ENCODE measurements at regions not wholly inside any gene's neighbourhood (a gene's known extent, or its start where the extent isn't known, plus 50 kb on each side); places are given as distances from the start of the nearest gene placed in this dataset.

DNA sequence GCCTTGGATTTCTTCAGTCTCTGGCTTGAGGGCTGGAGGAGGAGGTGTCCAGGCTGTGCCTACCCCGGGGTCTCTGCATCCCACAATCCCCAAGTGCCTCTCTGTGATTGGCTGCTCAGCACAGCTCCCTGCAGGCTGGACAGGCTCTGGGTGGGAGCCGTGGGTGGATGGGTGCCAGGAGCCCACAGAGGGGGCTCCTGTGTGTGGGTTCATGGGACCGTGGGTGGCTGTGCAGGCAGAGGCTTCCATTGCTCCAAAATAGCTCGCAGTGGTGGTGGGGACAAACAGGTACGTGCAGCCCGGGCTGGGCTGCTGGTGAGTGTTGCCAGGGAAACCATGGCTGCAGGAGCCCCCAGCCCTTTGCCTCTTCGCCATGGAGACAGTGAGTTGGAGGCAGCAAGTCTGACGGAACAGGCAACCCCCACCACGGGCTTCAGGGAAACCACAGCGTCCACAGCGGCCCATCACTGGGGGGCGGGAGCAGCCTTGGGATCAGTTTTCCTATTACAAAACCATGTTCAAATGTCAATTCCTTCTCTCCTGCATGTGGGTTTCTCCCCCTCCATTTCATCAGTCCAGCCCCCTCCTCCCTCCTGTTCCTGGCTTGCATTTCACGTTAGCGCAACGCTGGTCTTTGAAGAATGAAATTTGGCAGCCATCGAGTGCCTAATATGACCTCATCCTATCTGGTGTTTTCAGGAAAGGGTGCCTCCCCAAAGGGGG lies 155.2 kb downstream of the TRIM29 start:
- DNase-seq = no peak

DNA sequence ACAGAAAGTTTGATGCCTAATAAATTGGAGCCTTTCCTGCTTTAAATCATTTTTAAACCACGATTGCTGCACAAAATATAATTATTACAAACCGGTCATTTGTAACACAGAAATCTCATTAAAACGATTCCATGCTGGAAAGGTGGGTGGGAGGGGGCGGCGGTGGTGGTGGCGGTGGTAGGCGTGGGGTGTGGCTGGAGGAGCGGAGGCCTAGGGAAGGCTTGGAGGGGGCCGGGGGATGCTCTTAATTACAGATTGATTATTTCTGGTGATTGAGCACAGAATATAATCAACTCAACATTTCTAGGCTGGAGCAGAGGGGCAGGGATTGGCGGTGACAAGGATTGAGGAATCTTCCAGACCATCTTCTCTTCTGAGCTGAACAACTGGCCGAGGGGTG lies 157.5 kb downstream of the TRIM29 start:
- DNase-seq = no peak

DNA sequence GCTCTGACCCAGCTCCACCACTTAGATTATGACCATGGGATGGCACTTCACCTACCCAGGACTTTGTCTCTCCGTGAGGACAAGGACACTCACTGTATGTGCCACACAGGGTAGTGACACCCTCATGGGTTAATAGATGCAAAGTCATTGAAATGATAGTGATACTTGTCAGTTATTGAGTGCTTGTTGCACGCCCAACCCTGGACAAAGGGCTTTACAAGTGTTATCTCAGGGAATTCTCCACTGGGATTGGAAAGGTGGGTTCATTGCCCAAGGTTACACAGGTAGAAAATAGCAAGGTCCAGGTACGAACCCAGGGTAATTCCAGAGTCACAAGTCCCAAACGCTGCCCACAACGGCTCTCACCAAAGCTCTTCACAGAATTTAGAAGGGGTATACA lies 158.2 kb downstream of the TRIM29 start:
- DNase-seq = no peak

- no peak for DNase-seq
These were observed 159.2 kb downstream of the TRIM29 start for GRCh38 chr11:119978696-119979095.

DNA sequence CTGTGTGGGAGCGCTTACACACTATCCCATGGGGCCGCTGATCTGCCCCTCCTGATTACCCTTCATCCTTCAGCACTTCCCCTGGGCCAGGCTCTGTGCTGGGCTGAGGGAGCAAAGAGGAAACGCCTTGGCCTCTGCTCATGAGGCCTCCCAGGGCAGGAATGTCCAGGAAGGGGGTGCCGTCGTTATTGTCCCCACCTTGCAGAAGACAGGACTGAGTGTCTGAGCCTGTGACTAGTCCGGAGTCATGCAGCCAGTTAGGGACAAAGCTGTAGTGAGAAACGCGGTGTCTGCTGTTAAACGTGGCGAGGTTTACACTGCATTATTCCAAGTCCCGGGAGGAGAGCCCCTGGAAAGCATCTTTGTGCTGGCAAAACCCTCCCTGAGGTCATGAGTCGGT lies 160.0 kb downstream of the TRIM29 start:
- DNase-seq = no peak

- DNase-seq = no peak
These were observed 160.4 kb downstream of the TRIM29 start for GRCh38 chr11:119977561-119977860.

GRCh38 chr11:119976805-119977560 lies 160.9 kb downstream of the TRIM29 start:
- no peak for DNase-seq

- no peak for DNase-seq
These were observed 162.3 kb downstream of the TRIM29 start for GRCh38 chr11:119975561-119976152.

- no peak for DNase-seq
These were observed 163.4 kb downstream of the TRIM29 start for GRCh38 chr11:119974467-119974866.

GRCh38 chr11:119974051-119974450 lies 163.9 kb downstream of the TRIM29 start:
- DNase-seq = no peak

GRCh38 chr11:119972281-119972680 lies 165.6 kb downstream of the TRIM29 start:
- no peak for DNase-seq

DNA sequence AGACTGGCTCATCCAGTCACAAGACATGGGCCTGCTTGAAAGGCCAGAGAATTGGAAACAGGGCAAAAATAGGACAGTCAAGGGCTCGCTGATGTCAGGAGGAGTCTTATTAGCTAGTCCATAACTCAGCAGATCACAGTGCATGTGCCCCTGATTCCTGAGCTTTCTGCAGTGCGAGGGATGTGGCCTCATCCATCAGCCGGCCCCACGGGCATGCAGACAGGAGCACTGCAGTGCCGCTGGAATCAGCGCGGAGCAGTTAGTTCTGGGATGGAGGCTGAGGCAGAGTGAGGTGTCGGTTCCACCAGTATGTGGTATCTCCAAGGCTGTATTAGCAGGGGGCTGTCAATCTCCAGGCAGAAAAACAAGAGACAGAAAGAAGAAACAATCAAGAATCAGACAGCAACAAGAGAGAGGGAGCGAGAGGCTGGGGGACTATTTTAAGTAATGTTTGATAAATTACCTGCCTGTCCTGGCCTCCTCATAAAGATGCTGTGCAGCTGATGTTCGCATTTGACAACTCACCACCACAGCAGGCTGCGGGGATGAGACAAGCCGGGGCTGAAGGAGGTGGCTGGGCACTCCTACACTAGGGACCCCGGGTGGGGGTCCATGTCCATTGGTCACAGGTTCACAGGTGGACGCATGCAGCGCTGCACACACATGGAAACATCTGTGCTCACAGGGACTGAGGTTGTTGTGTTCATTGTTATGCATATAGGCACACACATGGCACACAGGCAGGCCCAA lies 167.2 kb downstream of the TRIM29 start:
- no peak for DNase-seq

GRCh38 chr11:119964136-119965025 lies 173.5 kb downstream of the TRIM29 start:
- no peak for DNase-seq

GRCh38 chr11:119957951-119958350 lies 180.0 kb downstream of the TRIM29 start:
- DNase-seq = no peak

DNA sequence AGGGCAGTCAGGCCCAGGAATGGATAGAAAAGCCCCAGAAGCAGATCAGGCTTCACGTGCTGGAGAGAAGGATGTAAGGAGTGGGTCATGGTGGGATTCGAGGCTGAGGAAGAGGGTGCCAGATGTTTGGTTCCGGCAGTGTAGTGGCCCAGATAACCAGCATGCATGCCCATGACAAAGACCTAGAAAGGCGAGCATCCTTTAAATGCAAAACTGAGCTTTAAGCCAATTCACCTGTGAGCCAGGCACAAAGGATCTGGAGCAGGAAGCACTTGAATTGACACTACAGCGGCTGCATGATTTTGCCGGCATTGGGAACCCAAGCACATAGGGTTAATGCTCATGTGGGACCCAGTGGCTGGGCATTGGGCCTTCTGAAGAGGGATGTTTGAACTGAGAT lies 185.5 kb downstream of the TRIM29 start:
- no peak for DNase-seq

DNA sequence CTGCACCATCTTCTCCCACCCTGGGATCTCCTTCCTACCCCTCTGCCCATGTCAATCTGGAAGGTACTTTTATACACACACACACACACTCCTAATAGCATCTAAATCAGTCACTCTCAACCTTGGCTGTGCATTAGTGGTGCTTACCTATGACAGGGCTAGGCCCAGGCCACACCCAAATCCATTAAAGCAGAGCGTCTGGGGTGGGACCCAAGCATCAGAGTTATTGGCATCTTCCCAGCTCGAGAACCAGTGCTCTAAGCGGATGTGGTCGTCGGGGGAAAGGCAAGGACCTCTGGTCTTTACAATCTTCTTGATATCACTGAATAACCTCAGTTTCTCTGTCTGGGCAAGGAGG lies 194.6 kb downstream of the TRIM29 start:
- peak; percentile 13 for DNase-seq

- peak; percentile 7 for DNase-seq
These were observed 195.2 kb downstream of the TRIM29 start for GRCh38 chr11:119942583-119943297.

DNA sequence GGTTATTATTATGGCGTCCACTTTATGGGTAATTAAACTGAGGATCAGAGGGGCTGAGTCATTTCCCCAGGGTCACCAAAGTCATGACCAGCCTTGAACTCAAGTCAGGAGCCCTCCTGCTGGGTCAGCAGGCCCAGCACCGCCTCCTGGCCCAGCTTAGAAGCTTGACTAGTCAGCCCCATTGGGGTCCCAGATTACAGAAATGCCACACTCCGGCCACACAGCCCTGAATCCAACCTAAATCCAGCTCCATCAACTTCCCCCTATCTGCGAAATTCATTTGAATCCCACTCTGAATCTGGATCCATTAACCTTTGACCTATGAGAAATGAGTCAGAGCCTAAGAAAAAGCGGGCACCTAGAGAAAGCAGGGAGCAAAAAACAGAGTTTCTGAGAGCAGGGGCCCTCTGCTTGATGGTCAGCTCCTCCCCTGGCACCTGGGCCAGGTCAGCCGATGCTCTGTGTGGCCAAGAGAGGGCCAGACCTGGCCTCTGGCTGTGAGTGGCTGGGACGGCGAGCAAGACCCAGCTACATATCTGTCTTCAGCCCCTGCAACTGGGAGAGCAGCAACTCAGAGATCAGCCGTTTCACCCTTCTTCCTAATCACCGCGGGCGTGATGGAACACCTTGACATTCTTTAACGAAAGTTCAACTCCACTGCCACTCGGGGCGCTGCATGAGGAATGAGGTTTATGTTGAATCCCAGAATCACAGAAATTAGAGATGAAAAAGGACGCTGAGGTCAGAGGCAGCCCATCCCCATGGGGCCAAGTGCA lies 196.1 kb downstream of the TRIM29 start:
- DNase-seq = peak; percentile 42

DNA sequence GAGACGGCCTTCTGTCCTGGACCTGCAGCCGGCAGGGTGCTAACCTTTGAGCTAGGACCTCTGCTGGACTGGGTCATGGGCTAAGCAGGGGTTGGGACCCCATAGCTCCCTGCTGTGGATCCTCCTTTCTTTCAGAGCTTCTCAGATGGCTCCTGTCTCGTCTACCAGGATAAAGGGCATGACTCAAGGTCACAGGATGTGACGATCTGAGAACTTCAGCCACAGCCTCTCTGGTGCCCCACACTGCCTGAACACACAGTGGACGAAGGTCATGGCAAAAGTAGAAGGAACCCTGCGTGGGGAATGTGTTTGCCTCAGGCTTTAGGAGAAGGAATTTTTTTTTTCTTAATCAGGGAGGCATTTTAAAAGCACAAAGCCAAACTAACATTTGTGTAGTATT lies 196.7 kb downstream of the TRIM29 start:
- DNase-seq = no peak

DNA sequence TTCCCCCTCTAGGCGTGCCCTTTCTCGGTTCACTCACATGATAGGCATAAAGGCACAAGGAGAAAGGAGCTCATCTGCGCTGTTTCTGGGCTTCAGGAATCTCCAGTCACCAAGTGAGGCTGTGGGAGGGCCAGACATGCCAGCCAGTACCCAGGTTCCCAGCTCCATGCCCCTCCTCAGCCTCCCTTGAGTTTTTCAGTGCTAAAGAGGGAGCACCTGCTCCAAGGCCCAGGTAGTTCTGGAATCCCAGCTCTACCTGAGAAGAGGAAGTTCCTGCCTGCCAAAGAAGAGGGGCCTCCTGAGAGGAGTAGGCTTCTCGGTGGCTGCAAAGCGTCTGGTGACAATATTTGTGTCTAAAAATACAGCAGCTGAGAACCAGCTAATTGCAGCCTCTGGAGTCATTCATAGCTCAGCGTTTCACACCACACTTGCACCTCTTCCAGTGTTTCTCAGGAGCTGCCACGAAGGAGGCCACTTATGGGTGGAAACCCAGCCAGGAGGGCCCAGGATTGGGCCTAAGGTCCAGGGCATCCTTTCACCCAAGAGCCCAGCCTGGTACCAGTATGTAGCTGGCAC lies 197.4 kb downstream of the TRIM29 start:
- no peak for DNase-seq

DNA sequence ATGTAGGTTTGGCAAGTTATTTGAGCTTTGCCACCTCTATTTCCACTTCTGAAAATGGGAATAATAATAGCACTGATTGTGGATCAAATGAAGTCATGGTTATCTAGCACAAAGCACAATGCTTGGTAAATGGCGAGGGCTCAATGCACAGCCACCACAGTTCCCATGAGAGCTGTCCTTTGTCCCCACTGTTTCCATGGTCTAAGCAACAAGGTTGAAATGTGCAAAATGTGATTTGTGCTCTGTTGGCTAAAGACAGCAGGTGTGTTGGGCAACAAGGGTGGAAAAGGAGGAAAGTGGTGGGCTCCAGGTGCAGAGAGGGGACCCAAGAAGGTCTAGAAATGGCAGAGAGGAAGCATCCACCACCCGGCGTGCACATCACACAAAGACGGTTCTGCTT lies 200.5 kb downstream of the TRIM29 start:
- DNase-seq = no peak
